Panc1 (cell line): ENCODE measurements at regions not wholly inside any gene's neighbourhood (a gene's known extent, or its start where the extent isn't known, plus 50 kb on each side); places are given as distances from the start of the nearest gene placed in this dataset.

ENCODE experiments used
- SIN3A ChIP-seq: IDR thresholded peaks from 2 replicates; pipeline ENCODE4 v1.6.1; 2012; ENCODE audit warnings: low read depth, mild to moderate bottlenecking, low read length, moderate library complexity, borderline replicate concordance; ENCODE audit not compliant: insufficient read depth
- TF ChIP-seq, protein P1 (sequence below): fragments of 450-650 bp; IDR thresholded peaks from 2 replicates; pipeline ENCODE4 v1.5.1; 2017; ENCODE audit warnings: mild to moderate bottlenecking

DNA sequence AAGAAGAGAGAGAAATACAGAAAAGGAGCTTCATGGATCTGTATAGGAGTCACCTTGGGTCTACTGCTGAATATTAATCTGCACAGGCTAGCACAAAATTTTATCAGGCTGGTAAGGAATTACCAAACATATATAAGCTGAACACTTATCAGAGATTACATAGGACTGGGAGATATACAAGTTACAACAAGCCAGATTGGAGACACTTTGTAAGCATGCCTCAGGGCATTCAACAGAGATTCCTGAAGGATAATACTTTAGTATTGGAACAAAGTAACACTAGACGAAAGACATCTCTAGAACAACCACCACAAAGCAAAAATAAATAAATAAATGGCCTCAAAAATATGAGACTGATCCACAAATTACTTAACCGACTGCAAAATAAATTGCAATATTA is 197.8 kb downstream of the ANXA1 start:
- no peak for TF ChIP-seq SIN3A
- TF ChIP-seq, protein P1, sequence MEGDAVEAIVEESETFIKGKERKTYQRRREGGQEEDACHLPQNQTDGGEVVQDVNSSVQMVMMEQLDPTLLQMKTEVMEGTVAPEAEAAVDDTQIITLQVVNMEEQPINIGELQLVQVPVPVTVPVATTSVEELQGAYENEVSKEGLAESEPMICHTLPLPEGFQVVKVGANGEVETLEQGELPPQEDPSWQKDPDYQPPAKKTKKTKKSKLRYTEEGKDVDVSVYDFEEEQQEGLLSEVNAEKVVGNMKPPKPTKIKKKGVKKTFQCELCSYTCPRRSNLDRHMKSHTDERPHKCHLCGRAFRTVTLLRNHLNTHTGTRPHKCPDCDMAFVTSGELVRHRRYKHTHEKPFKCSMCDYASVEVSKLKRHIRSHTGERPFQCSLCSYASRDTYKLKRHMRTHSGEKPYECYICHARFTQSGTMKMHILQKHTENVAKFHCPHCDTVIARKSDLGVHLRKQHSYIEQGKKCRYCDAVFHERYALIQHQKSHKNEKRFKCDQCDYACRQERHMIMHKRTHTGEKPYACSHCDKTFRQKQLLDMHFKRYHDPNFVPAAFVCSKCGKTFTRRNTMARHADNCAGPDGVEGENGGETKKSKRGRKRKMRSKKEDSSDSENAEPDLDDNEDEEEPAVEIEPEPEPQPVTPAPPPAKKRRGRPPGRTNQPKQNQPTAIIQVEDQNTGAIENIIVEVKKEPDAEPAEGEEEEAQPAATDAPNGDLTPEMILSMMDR, result no peak
